Tibial nerve (tissue), 4 donors: ENCODE measurements at regions not wholly inside any gene's neighbourhood (a gene's known extent, or its start where the extent isn't known, plus 50 kb on each side); places are given as distances from the start of the nearest gene placed in this dataset.

Experiments used
- DNase-seq, 2 donors: peaks; one replicate each; pipeline ENCODE4 v3.0.0-alpha.2; 2019; ENCODE audit warnings: low spot score in 2 of 2
- H3K27ac ChIP-seq, 4 donors: fragments of 200-600 bp; sonication (generic) in 3 of 4; one replicate each; pipeline ENCODE4 v1.5.1; 2017 to 2019; ENCODE audit warnings: mild to moderate bottlenecking in 1 of 4
- H3K27me3 ChIP-seq, 2 donors: fragments of 200-600 bp; sonication (generic) in 1 of 2; one replicate each; pipeline versions ENCODE4 v1.5.1 to v1.6.0; 2017 to 2019
- H3K36me3 ChIP-seq, 3 donors: fragments of 200-600 bp; sonication (generic); one replicate each; pipeline ENCODE4 v1.5.1; 2018 to 2019
- H3K4me1 ChIP-seq, 4 donors: fragments of 200-600 bp; sonication (generic) in 3 of 4; one replicate each; pipeline ENCODE4 v1.5.1; 2017 to 2019
- H3K4me3 ChIP-seq, 4 donors: fragments of 200-600 bp; sonication (generic) in 3 of 4; one replicate each; pipeline ENCODE4 v1.5.1; 2017 to 2019; ENCODE audit warnings: mild to moderate bottlenecking in 1 of 4, moderate library complexity in 1 of 4
- H3K9me3 ChIP-seq, 4 donors: fragments of 200-600 bp; sonication (generic) in 3 of 4; one replicate each; pipeline ENCODE4 v1.5.1; 2017 to 2019
- CTCF ChIP-seq, 5 experiments: fragments of 200-600 bp in 3 of 5; fragments of 450-650 bp in 2 of 5; sonication (generic) in 3 of 5; IDR thresholded peaks; one replicate each; pipeline ENCODE4 v1.5.1; 2016 to 2019; ENCODE audit warnings: antibody characterized with exemption in 5 of 5, mild to moderate bottlenecking in 3 of 5, moderate library complexity in 2 of 5
- EP300 ChIP-seq, 2 donors: sonication (generic); formaldehyde crosslinking; IDR thresholded peaks; one replicate each; pipeline ENCODE4 v1.6.1; 2017; ENCODE audit warnings: antibody characterized with exemption in 2 of 2, mild to moderate bottlenecking in 1 of 2
- POLR2A ChIP-seq, 2 donors: fragments of 450-650 bp; IDR thresholded peaks; one replicate each; pipeline ENCODE4 v1.6.1; 2017; ENCODE audit warnings: antibody characterized with exemption in 2 of 2, mild to moderate bottlenecking in 2 of 2, moderate library complexity in 2 of 2
- WGBS, 2 donors: methylation state at CpG; one replicate each; pipeline ENCODE4 v1.1.5; 2018; 5-methylcytosine and 5-hydroxymethylcytosine counted together

- H3K4me3 ChIP-seq: no peak overlapping the region
- no peaks in the 10 kb centered on the region for H3K4me1 ChIP-seq
- TF ChIP-seq CTCF (IDR thresholded peaks at IDR 0.05): no peak
- no peak for TF ChIP-seq POLR2A (IDR thresholded peaks at IDR 0.05)
- no peak for TF ChIP-seq EP300 (IDR thresholded peaks at IDR 0.05)
- no peaks in the 10 kb centered on the region for H3K9me3 ChIP-seq
- 79 to 85% methylated on average over 6 of the region's 6 CpGs for WGBS, 2 donors
- H3K27ac ChIP-seq: no peak overlapping the region
- no peaks in the 10 kb centered on the region for H3K36me3 ChIP-seq
- no peaks in the 10 kb centered on the region for H3K27me3 ChIP-seq
- no peak for DNase-seq
These were observed 948.7 kb upstream of the SEL1L start for GRCh38 chr14:82482345-82482744.

GRCh38 chr14:82488473-82488872 is 954.8 kb upstream of the SEL1L start:
- WGBS, 2 donors: 92 to 97% methylated on average over 2 of the region's 2 CpGs
- TF ChIP-seq CTCF (IDR thresholded peaks at IDR 0.05) (no peak), POLR2A (IDR thresholded peaks at IDR 0.05) (no peak), EP300 (IDR thresholded peaks at IDR 0.05) (no peak)
- no peaks in the 10 kb centered on the region for H3K4me1 ChIP-seq
- no peaks in the 10 kb centered on the region for H3K27me3 ChIP-seq
- no peak overlapping the region for H3K27ac ChIP-seq
- H3K9me3 ChIP-seq: no peaks in the 10 kb centered on the region
- H3K4me3 ChIP-seq: no peak overlapping the region
- H3K36me3 ChIP-seq: no peaks in the 10 kb centered on the region
- DNase-seq: no peak

GRCh38 chr14:82490397-82490796 is 956.7 kb upstream of the SEL1L start:
- Histone ChIP-seq H3K9me3 (no peaks in the 10 kb centered on the region), H3K27ac (no peak overlapping the region), H3K36me3 (no peaks in the 10 kb centered on the region), H3K4me1 (no peaks in the 10 kb centered on the region), H3K4me3 (no peak overlapping the region), H3K27me3 (no peaks in the 10 kb centered on the region)
- DNase-seq: no peak
- no peak for TF ChIP-seq EP300 (IDR thresholded peaks at IDR 0.05)
- 83 to 88% methylated on average over 1 of the region's 1 CpG for WGBS, 2 donors

- WGBS, 2 donors: 67 to 83% methylated on average over 1 of the region's 1 CpG
- TF ChIP-seq POLR2A (IDR thresholded peaks at IDR 0.05) (no peak), CTCF (IDR thresholded peaks at IDR 0.05) (no peak), EP300 (IDR thresholded peaks at IDR 0.05) (no peak)
- Histone ChIP-seq H3K27me3 (no peaks in the 10 kb centered on the region), H3K4me3 (no peak overlapping the region), H3K4me1 (no peaks in the 10 kb centered on the region), H3K36me3 (no peaks in the 10 kb centered on the region), H3K9me3 (no peaks in the 10 kb centered on the region), H3K27ac (no peak overlapping the region)
- DNase-seq: no peak
These were observed 958.5 kb upstream of the SEL1L start for GRCh38 chr14:82492157-82492556.

- no peak overlapping the region for H3K4me3 ChIP-seq
- 62 to 63% methylated on average over 1 of the region's 1 CpG for WGBS, 2 donors
- H3K36me3 ChIP-seq: no peaks in the 10 kb centered on the region
- H3K27me3 ChIP-seq: no peaks in the 10 kb centered on the region
- TF ChIP-seq EP300 (IDR thresholded peaks at IDR 0.05): no peak
- no peak for TF ChIP-seq POLR2A (IDR thresholded peaks at IDR 0.05)
- TF ChIP-seq CTCF (IDR thresholded peaks at IDR 0.05): no peak
- no peak for DNase-seq
- no peaks in the 10 kb centered on the region for H3K9me3 ChIP-seq
- no peak overlapping the region for H3K27ac ChIP-seq
- H3K4me1 ChIP-seq: peaks cover 0 to 13% (median 0%) of the 10 kb centered on the region in 4 donors
These were observed 966.6 kb upstream of the SEL1L start for GRCh38 chr14:82500222-82500621.

- no peak overlapping the region for H3K27ac ChIP-seq
- H3K4me3 ChIP-seq: no peak overlapping the region
- no peaks in the 10 kb centered on the region for H3K36me3 ChIP-seq
- DNase-seq: no peak
- 49 to 50% methylated on average over 2 of the region's 2 CpGs for WGBS, 2 donors
- no peaks in the 10 kb centered on the region for H3K9me3 ChIP-seq
- TF ChIP-seq CTCF (IDR thresholded peaks at IDR 0.05) (no peak), EP300 (IDR thresholded peaks at IDR 0.05) (no peak), POLR2A (IDR thresholded peaks at IDR 0.05) (no peak)
- no peaks in the 10 kb centered on the region for H3K27me3 ChIP-seq
- H3K4me1 ChIP-seq: peaks cover 0 to 13% (median 0%) of the 10 kb centered on the region in 4 donors
These were observed 967.9 kb upstream of the SEL1L start for GRCh38 chr14:82501554-82501953.
